WTC11 (cell line): ENCODE measurements at regions not wholly inside any gene's neighbourhood (a gene's known extent, or its start where the extent isn't known, plus 50 kb on each side); places are given as distances from the start of the nearest gene placed in this dataset.
A peak's percentile ranks its signal among the peaks of the same experiment; 100 is the strongest.

Experiments
- ATAC-seq: fragments of 200-7000 bp; cut with Tn5 transposase; 2 replicates; pipeline ENCODE4 v1.10.0; 2021; ENCODE audit warnings: mild to moderate bottlenecking, moderate library complexity
- CTCF ChIA-PET: fragments of 300-600 bp; sonication (Branson Sonifier 250); formaldehyde crosslinking; loops from one replicate; lab custom pipeline; 2021; ENCODE audit warnings: antibody characterized with exemption; lab: Charles Lee
- POLR2A ChIA-PET: fragments of 350-600 bp; sonication (Branson Sonifier 250); formaldehyde crosslinking; loops from one replicate; lab custom pipeline; 2021; ENCODE audit warnings: antibody characterized with exemption; lab: Charles Lee
- DNase-seq: peaks from one replicate; pipeline ENCODE4 v3.0.0; 2021; ENCODE audit warnings: low spot score
- H3K27ac Mint-ChIP-seq: 2 replicates; pipeline ENCODE4 v1.8.0; 2021; ENCODE audit warnings: mixed read lengths
- H3K27me3 Mint-ChIP-seq: 2 replicates; pipeline ENCODE4 v1.8.0; 2021; ENCODE audit warnings: low read depth, mild to moderate bottlenecking, moderate library complexity, mixed read lengths
- H3K36me3 Mint-ChIP-seq: 2 replicates; pipeline ENCODE4 v1.8.0; 2021; ENCODE audit warnings: mixed read lengths
- H3K4me1 Mint-ChIP-seq: 2 replicates; pipeline ENCODE4 v1.8.0; 2022; ENCODE audit warnings: mixed read lengths
- H3K4me3 Mint-ChIP-seq: 2 replicates; pipeline ENCODE4 v1.8.0; 2021; ENCODE audit warnings: mild to moderate bottlenecking, moderate library complexity, mixed read lengths
- H3K9me3 Mint-ChIP-seq: 2 replicates; pipeline ENCODE4 v1.8.0; 2021; ENCODE audit warnings: mixed read lengths
- ATF1 ChIP-seq: sonication (generic); formaldehyde crosslinking; IDR thresholded peaks from 2 replicates; pipeline ENCODE4 v1.8.1; 2023; ENCODE audit warnings: mild to moderate bottlenecking, moderate library complexity, missing genetic modification reagents
- ATF2 ChIP-seq: sonication (generic); formaldehyde crosslinking; IDR thresholded peaks from 2 replicates; pipeline ENCODE4 v1.8.1; 2022; ENCODE audit warnings: low read depth, missing genetic modification reagents, borderline replicate concordance
- ATF3 ChIP-seq: sonication (generic); formaldehyde crosslinking; conservative IDR thresholded peaks from 2 replicates; pipeline ENCODE4 v1.8.1; 2022; ENCODE audit warnings: mild to moderate bottlenecking, missing genetic modification reagents
- CREB1 ChIP-seq: sonication (generic); formaldehyde crosslinking; IDR thresholded peaks from 2 replicates; pipeline ENCODE4 v1.8.0; 2023; ENCODE audit warnings: mild to moderate bottlenecking, missing genetic modification reagents
- CREM ChIP-seq: sonication (generic); formaldehyde crosslinking; IDR thresholded peaks from 2 replicates; pipeline ENCODE4 v1.8.1; 2022; ENCODE audit warnings: mild to moderate bottlenecking, missing genetic modification reagents, moderate library complexity
- ELF4 ChIP-seq: sonication (generic); formaldehyde crosslinking; IDR thresholded peaks from 2 replicates; pipeline ENCODE4 v1.8.1; 2022; ENCODE audit warnings: low read depth, mild to moderate bottlenecking, moderate library complexity, missing genetic modification reagents
- EMX1 ChIP-seq: fragments of 250-450 bp; sonication (Bioruptor Pico); IDR thresholded peaks from 2 replicates; pipeline ENCODE4 v1.8.0; 2021; ENCODE audit warnings: mild to moderate bottlenecking
- PRRX2 ChIP-seq: fragments of 250-450 bp; sonication (Bioruptor Pico); IDR thresholded peaks from 2 replicates; pipeline ENCODE4 v1.8.0; 2021; ENCODE audit warnings: mild to moderate bottlenecking
- SP1 ChIP-seq: sonication (generic); formaldehyde crosslinking; conservative IDR thresholded peaks from 2 replicates; pipeline ENCODE4 v1.8.1; 2022; ENCODE audit warnings: missing genetic modification reagents
- USF1 ChIP-seq: sonication (generic); formaldehyde crosslinking; IDR thresholded peaks from 2 replicates; pipeline ENCODE4 v1.8.0; 2022; ENCODE audit warnings: mild to moderate bottlenecking, missing genetic modification reagents
- ZNF263 ChIP-seq: sonication (generic); formaldehyde crosslinking; IDR thresholded peaks from 2 replicates; pipeline ENCODE4 v1.8.1; 2022; ENCODE audit warnings: low read depth, mild to moderate bottlenecking, moderate library complexity, missing genetic modification reagents
- ZNF396 ChIP-seq: fragments of 250-450 bp; sonication (Bioruptor Pico); IDR thresholded peaks from 2 replicates; pipeline ENCODE4 v1.8.0; 2021; ENCODE audit warnings: mild to moderate bottlenecking, moderate library complexity, borderline replicate concordance
- ZNF671 ChIP-seq: fragments of 250-450 bp; sonication (Bioruptor Pico); IDR thresholded peaks from 2 replicates; pipeline ENCODE4 v1.8.0; 2021; ENCODE audit warnings: mild to moderate bottlenecking
- TF ChIP-seq, protein P1 (sequence below): fragments of 250-450 bp; sonication (Bioruptor Pico); IDR thresholded peaks from 2 replicates; pipeline ENCODE4 v1.9.0; 2021; ENCODE audit warnings: moderate library complexity, mild to moderate bottlenecking, inconsistent platforms, borderline replicate concordance
- TF ChIP-seq, protein P2 (sequence below): fragments of 200-600 bp; IDR thresholded peaks from 2 replicates; pipeline ENCODE4 v1.8.0; 2022; ENCODE audit warnings: antibody characterized with exemption
- TF ChIP-seq, protein P3 (sequence below): sonication (generic); formaldehyde crosslinking; IDR thresholded peaks from 2 replicates; pipeline ENCODE4 v1.8.0; 2023; ENCODE audit warnings: mild to moderate bottlenecking, missing genetic modification reagents
- TF ChIP-seq, protein P4 (sequence below): sonication (generic); formaldehyde crosslinking; IDR thresholded peaks from 2 replicates; pipeline ENCODE4 v1.8.0; 2022; ENCODE audit warnings: missing genetic modification reagents
- TF ChIP-seq, protein P5 (sequence below): fragments of 250-450 bp; sonication (Bioruptor Pico); IDR thresholded peaks from 2 replicates; pipeline ENCODE4 v1.8.0; 2021; ENCODE audit warnings: mild to moderate bottlenecking

GRCh38 chr11:27212248-27212780, 150.7 kb downstream of the CCDC34 start (continued):
- TF ChIP-seq, protein P1, sequence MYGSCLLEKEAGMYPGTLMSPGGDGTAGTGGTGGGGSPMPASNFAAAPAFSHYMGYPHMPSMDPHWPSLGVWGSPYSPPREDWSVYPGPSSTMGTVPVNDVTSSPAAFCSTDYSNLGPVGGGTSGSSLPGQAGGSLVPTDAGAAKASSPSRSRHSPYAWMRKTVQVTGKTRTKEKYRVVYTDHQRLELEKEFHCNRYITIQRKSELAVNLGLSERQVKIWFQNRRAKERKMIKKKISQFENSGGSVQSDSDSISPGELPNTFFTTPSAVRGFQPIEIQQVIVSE, result no peak
- TF ChIP-seq ZNF671 (CRISPR knock-in tag) (no peak), ZNF263 (CRISPR knock-in tag) (no peak), ATF2 (CRISPR knock-in tag) (no peak), EMX1 (CRISPR knock-in tag) (no peak)
- TF ChIP-seq, all 79 proteins: peak for 0

GRCh38 chr11:27211370-27212127, 151.5 kb downstream of the CCDC34 start:
- DNase-seq (peak; percentile 58), ATAC-seq (no peak)
- H3K4me1 Mint-ChIP-seq, result peaks cover 35% of the 10 kb centered on the region
- no peaks in the 10 kb centered on the region for H3K27me3 Mint-ChIP-seq
- CTCF ChIA-PET, result interaction anchor here (0.6 to 2.8 kb wide), 9 partner anchors 10 to 148 kb away, joined by 3 to 16 read pairs (median 4); no protein-coding TSS in a partner anchor
- no peaks in the 10 kb centered on the region for H3K9me3 Mint-ChIP-seq
- H3K4me3 Mint-ChIP-seq, result no peak overlapping the region
- no peak overlapping the region for H3K27ac Mint-ChIP-seq
- peaks cover 19% of the 10 kb centered on the region for H3K36me3 Mint-ChIP-seq
- POLR2A ChIA-PET, result no interaction called here
- TF ChIP-seq, protein P2, sequence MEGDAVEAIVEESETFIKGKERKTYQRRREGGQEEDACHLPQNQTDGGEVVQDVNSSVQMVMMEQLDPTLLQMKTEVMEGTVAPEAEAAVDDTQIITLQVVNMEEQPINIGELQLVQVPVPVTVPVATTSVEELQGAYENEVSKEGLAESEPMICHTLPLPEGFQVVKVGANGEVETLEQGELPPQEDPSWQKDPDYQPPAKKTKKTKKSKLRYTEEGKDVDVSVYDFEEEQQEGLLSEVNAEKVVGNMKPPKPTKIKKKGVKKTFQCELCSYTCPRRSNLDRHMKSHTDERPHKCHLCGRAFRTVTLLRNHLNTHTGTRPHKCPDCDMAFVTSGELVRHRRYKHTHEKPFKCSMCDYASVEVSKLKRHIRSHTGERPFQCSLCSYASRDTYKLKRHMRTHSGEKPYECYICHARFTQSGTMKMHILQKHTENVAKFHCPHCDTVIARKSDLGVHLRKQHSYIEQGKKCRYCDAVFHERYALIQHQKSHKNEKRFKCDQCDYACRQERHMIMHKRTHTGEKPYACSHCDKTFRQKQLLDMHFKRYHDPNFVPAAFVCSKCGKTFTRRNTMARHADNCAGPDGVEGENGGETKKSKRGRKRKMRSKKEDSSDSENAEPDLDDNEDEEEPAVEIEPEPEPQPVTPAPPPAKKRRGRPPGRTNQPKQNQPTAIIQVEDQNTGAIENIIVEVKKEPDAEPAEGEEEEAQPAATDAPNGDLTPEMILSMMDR, result peak; percentile 52
- TF ChIP-seq ATF3 (CRISPR knock-in tag) (no peak), ZNF396 (CRISPR knock-in tag) (no peak)

GRCh38 chr11:27210531-27210930, 152.5 kb downstream of the CCDC34 start:
- CTCF ChIA-PET, result interaction anchor here (0.6 to 2.8 kb wide), 7 partner anchors 9 to 149 kb away, joined by 3 to 16 read pairs (median 5); no protein-coding TSS in a partner anchor
- peaks cover 24% of the 10 kb centered on the region for H3K4me1 Mint-ChIP-seq
- POLR2A ChIA-PET, result interaction anchor here (0.7 kb wide), 1 partner anchor 172 kb away, joined by 3 read pairs; no protein-coding TSS in a partner anchor
- H3K9me3 Mint-ChIP-seq, result no peaks in the 10 kb centered on the region
- no peaks in the 10 kb centered on the region for H3K27me3 Mint-ChIP-seq
- H3K27ac Mint-ChIP-seq, result no peak overlapping the region
- ATAC-seq (no peak), DNase-seq (no peak)
- H3K36me3 Mint-ChIP-seq, result peaks cover 19% of the 10 kb centered on the region
- no peak overlapping the region for H3K4me3 Mint-ChIP-seq
- TF ChIP-seq, protein P3, sequence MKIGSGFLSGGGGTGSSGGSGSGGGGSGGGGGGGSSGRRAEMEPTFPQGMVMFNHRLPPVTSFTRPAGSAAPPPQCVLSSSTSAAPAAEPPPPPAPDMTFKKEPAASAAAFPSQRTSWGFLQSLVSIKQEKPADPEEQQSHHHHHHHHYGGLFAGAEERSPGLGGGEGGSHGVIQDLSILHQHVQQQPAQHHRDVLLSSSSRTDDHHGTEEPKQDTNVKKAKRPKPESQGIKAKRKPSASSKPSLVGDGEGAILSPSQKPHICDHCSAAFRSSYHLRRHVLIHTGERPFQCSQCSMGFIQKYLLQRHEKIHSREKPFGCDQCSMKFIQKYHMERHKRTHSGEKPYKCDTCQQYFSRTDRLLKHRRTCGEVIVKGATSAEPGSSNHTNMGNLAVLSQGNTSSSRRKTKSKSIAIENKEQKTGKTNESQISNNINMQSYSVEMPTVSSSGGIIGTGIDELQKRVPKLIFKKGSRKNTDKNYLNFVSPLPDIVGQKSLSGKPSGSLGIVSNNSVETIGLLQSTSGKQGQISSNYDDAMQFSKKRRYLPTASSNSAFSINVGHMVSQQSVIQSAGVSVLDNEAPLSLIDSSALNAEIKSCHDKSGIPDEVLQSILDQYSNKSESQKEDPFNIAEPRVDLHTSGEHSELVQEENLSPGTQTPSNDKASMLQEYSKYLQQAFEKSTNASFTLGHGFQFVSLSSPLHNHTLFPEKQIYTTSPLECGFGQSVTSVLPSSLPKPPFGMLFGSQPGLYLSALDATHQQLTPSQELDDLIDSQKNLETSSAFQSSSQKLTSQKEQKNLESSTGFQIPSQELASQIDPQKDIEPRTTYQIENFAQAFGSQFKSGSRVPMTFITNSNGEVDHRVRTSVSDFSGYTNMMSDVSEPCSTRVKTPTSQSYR (CRISPR knock-in tag), result no peak
- TF ChIP-seq PRRX2 (CRISPR knock-in tag) (no peak), CREB1 (CRISPR knock-in tag) (no peak), ELF4 (CRISPR knock-in tag) (no peak), ATF1 (CRISPR knock-in tag) (no peak), SP1 (CRISPR knock-in tag) (no peak), USF1 (CRISPR knock-in tag) (no peak), CREM (CRISPR knock-in tag) (no peak)
- TF ChIP-seq, protein P4, sequence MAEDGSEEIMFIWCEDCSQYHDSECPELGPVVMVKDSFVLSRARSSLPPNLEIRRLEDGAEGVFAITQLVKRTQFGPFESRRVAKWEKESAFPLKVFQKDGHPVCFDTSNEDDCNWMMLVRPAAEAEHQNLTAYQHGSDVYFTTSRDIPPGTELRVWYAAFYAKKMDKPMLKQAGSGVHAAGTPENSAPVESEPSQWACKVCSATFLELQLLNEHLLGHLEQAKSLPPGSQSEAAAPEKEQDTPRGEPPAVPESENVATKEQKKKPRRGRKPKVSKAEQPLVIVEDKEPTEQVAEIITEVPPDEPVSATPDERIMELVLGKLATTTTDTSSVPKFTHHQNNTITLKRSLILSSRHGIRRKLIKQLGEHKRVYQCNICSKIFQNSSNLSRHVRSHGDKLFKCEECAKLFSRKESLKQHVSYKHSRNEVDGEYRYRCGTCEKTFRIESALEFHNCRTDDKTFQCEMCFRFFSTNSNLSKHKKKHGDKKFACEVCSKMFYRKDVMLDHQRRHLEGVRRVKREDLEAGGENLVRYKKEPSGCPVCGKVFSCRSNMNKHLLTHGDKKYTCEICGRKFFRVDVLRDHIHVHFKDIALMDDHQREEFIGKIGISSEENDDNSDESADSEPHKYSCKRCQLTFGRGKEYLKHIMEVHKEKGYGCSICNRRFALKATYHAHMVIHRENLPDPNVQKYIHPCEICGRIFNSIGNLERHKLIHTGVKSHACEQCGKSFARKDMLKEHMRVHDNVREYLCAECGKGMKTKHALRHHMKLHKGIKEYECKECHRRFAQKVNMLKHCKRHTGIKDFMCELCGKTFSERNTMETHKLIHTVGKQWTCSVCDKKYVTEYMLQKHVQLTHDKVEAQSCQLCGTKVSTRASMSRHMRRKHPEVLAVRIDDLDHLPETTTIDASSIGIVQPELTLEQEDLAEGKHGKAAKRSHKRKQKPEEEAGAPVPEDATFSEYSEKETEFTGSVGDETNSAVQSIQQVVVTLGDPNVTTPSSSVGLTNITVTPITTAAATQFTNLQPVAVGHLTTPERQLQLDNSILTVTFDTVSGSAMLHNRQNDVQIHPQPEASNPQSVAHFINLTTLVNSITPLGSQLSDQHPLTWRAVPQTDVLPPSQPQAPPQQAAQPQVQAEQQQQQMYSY (CRISPR knock-in tag), result no peak
- TF ChIP-seq, protein P5, sequence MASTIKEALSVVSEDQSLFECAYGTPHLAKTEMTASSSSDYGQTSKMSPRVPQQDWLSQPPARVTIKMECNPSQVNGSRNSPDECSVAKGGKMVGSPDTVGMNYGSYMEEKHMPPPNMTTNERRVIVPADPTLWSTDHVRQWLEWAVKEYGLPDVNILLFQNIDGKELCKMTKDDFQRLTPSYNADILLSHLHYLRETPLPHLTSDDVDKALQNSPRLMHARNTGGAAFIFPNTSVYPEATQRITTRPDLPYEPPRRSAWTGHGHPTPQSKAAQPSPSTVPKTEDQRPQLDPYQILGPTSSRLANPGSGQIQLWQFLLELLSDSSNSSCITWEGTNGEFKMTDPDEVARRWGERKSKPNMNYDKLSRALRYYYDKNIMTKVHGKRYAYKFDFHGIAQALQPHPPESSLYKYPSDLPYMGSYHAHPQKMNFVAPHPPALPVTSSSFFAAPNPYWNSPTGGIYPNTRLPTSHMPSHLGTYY (CRISPR knock-in tag), result no peak
